H9 (cell line): ENCODE measurements at regions not wholly inside any gene's neighbourhood (a gene's known extent, or its start where the extent isn't known, plus 50 kb on each side); places are given as distances from the start of the nearest gene placed in this dataset.
"Not testable (repeated sequence)": the region's sequence is repeated elsewhere in the genome, so short reads cannot be mapped to it uniquely, and the experiment has no call there.

ENCODE experiments used
- DNase-seq: peaks from one replicate; pipeline ENCODE4 v3.0.0-alpha.2; 2017
- H2AFZ ChIP-seq: one replicate; pipeline ENCODE4 v1.6.1; 2013; ENCODE audit warnings: mild to moderate bottlenecking, low read length, control low read depth, moderate library complexity
- H2AK5ac ChIP-seq: 2 replicates; pipeline ENCODE4 v1.6.1; 2013; ENCODE audit warnings: low read length, control low read depth, mixed read lengths; ENCODE audit not compliant: insufficient read length
- H2BK120ac ChIP-seq: one replicate; pipeline ENCODE4 v1.6.1; 2013; ENCODE audit warnings: low read depth, mild to moderate bottlenecking, low read length, control low read depth, inconsistent platforms; ENCODE audit not compliant: poor library complexity, severe bottlenecking
- H2BK12ac ChIP-seq: 2 replicates; pipeline ENCODE4 v1.6.1; 2013; ENCODE audit warnings: low read length, control low read depth, mixed read lengths, low read depth; ENCODE audit not compliant: insufficient read length
- H2BK15ac ChIP-seq: 2 replicates; pipeline ENCODE4 v1.6.1; 2013; ENCODE audit warnings: low read depth, low read length, control low read depth
- H2BK20ac ChIP-seq: one replicate; pipeline ENCODE4 v1.6.1; 2013; ENCODE audit warnings: low read depth, mild to moderate bottlenecking, low read length, control low read depth, inconsistent platforms; ENCODE audit not compliant: poor library complexity, severe bottlenecking
- H2BK5ac ChIP-seq: 2 replicates; pipeline ENCODE4 v1.6.1; 2013; ENCODE audit warnings: low read length, control low read depth, mixed read lengths; ENCODE audit not compliant: insufficient read length
- H3K14ac ChIP-seq: 2 replicates; pipeline ENCODE4 v1.6.1; 2013; ENCODE audit warnings: low read length, control low read depth; ENCODE audit not compliant: insufficient read depth
- H3K18ac ChIP-seq: 2 replicates; pipeline ENCODE4 v1.6.1; 2013; ENCODE audit warnings: low read depth, mild to moderate bottlenecking, mixed read lengths, low read length, control low read depth; ENCODE audit not compliant: insufficient read length
- H3K23ac ChIP-seq: 2 replicates; pipeline ENCODE4 v1.6.1; 2013; ENCODE audit warnings: low read length, control low read depth, mixed read lengths, low read depth; ENCODE audit not compliant: insufficient read length
- H3K23me2 ChIP-seq: 2 replicates; pipeline ENCODE4 v1.6.1; 2013; ENCODE audit warnings: low read depth, mild to moderate bottlenecking, mixed read lengths, low read length, control low read depth; ENCODE audit not compliant: insufficient read length, poor library complexity, severe bottlenecking
- H3K27ac ChIP-seq: 2 replicates; pipeline ENCODE4 v1.5.1; 2013; ENCODE audit warnings: low read length, control low read depth, mixed read lengths, low read depth; ENCODE audit not compliant: insufficient read length
- H3K27me3 ChIP-seq: 2 replicates; pipeline ENCODE4 v1.6.1; 2013; ENCODE audit warnings: low read length, control low read depth, inconsistent platforms; ENCODE audit not compliant: insufficient read depth
- H3K4ac ChIP-seq: 2 replicates; pipeline ENCODE4 v1.6.1; 2013; ENCODE audit warnings: low read depth, mild to moderate bottlenecking, control low read depth, inconsistent platforms, low read length, moderate library complexity
- H3K4me1 ChIP-seq: 2 replicates; pipeline ENCODE4 v1.6.1; 2013; ENCODE audit warnings: low read length, control low read depth, inconsistent platforms; ENCODE audit not compliant: insufficient read depth
- H3K4me2 ChIP-seq: 2 replicates; pipeline ENCODE4 v1.6.1; 2013; ENCODE audit warnings: low read length, control low read depth, mixed read lengths; ENCODE audit not compliant: insufficient read length, insufficient read depth
- H3K56ac ChIP-seq: 2 replicates; pipeline ENCODE4 v1.6.1; 2013; ENCODE audit warnings: low read depth, mild to moderate bottlenecking, mixed read lengths, low read length, control low read depth; ENCODE audit not compliant: insufficient read length
- H3K79me1 ChIP-seq: 2 replicates; pipeline ENCODE4 v1.6.1; 2013; ENCODE audit warnings: low read depth, mild to moderate bottlenecking, moderate library complexity, low read length, control low read depth, inconsistent platforms; ENCODE audit not compliant: insufficient read depth, poor library complexity, severe bottlenecking
- H3K79me2 ChIP-seq: 2 replicates; pipeline ENCODE4 v1.6.1; 2013; ENCODE audit warnings: low read length, control low read depth, inconsistent platforms; ENCODE audit not compliant: insufficient read depth
- H3K9ac ChIP-seq: 2 replicates; pipeline ENCODE4 v1.6.1; 2013; ENCODE audit warnings: low read length, control low read depth, mixed read lengths; ENCODE audit not compliant: insufficient read length; ENCODE audit errors: extremely low read depth
- H3K9me3 ChIP-seq: one replicate; pipeline ENCODE4 v1.6.1; 2013; ENCODE audit warnings: low read depth, low read length, inconsistent platforms; ENCODE audit not compliant: control insufficient read depth
- H3T11ph ChIP-seq: one replicate; pipeline ENCODE4 v1.6.1; 2013; ENCODE audit warnings: mild to moderate bottlenecking, low read length, control low read depth, inconsistent platforms
- H4K20me1 ChIP-seq: one replicate; pipeline ENCODE4 v1.6.1; 2013; ENCODE audit not compliant: control insufficient read depth, insufficient read length, insufficient read depth
- H4K5ac ChIP-seq: 2 replicates; pipeline ENCODE4 v1.6.1; 2013; ENCODE audit warnings: low read depth, mild to moderate bottlenecking, mixed read lengths, low read length, control low read depth; ENCODE audit not compliant: insufficient read length
- H4K8ac ChIP-seq: replicated peaks from 2 replicates; pipeline ENCODE4 v1.6.1; 2013; ENCODE audit warnings: low read length, control low read depth, mixed read lengths, low read depth; ENCODE audit not compliant: insufficient read length
- H4K91ac ChIP-seq: 2 replicates; pipeline ENCODE4 v1.6.1; 2013; ENCODE audit warnings: low read depth, mild to moderate bottlenecking, moderate library complexity, mixed read lengths, low read length, control low read depth; ENCODE audit not compliant: insufficient read length
- H3K27ac Mint-ChIP-seq, 3 experiments: 2 replicates in 2 of 3; 3 replicates in 1 of 3; pipeline ENCODE4 v1.8.0; 2020 to 2021; ENCODE audit warnings: mixed read lengths in 3 of 3, mild to moderate bottlenecking in 1 of 3, moderate library complexity in 1 of 3
- H3K27me3 Mint-ChIP-seq: 2 replicates; pipeline ENCODE4 v1.8.0; 2021; ENCODE audit warnings: low read depth, mild to moderate bottlenecking, moderate library complexity, mixed read lengths
- H3K36me3 Mint-ChIP-seq, 3 experiments: 2 replicates in 2 of 3; 3 replicates in 1 of 3; pipeline ENCODE4 v1.8.0; 2020 to 2021; ENCODE audit warnings: low read depth in 3 of 3, mixed read lengths in 3 of 3; ENCODE audit not compliant: insufficient read depth in 1 of 3
- H3K4me1 Mint-ChIP-seq, 2 experiments: 2 replicates each; pipeline ENCODE4 v1.8.0; 2020; ENCODE audit warnings: mixed read lengths in 2 of 2
- H3K4me3 Mint-ChIP-seq, 2 experiments: 2 replicates in 1 of 2; 3 replicates in 1 of 2; pipeline ENCODE4 v1.8.0; 2020 to 2021; ENCODE audit warnings: mild to moderate bottlenecking in 2 of 2, mixed read lengths in 2 of 2, moderate library complexity in 1 of 2
- H3K9me3 Mint-ChIP-seq, 2 experiments: 2 replicates in 1 of 2; 3 replicates in 1 of 2; pipeline ENCODE4 v1.8.0; 2020; ENCODE audit warnings: mild to moderate bottlenecking in 2 of 2, mixed read lengths in 2 of 2, moderate library complexity in 1 of 2
- CTCF ChIP-seq: fragments of 200-600 bp; sonication (generic); conservative IDR thresholded peaks from 3 replicates; pipeline ENCODE4 v1.8.0; 2021; ENCODE audit warnings: antibody characterized with exemption, mild to moderate bottlenecking
- WGBS: extraction: QIAGEN DNeasy Blood & Tissue Kit; methylation state at CpG from one replicate; pipeline ENCODE4 v1.1.7; 2013; ENCODE audit warnings: missing lambda C conversion rate, low lambda C conversion rate, mixed read lengths; ENCODE audit not compliant: insufficient read length; ENCODE audit errors: extremely low coverage; 5-methylcytosine and 5-hydroxymethylcytosine counted together

- no peak overlapping the region for H3K4ac ChIP-seq
- no peak overlapping the region for H2AK5ac ChIP-seq
- TF ChIP-seq CTCF = no peak
- no peak overlapping the region for H2AFZ ChIP-seq
- H4K8ac ChIP-seq = no peak overlapping the region
- no peaks in the 10 kb centered on the region for H3K9me3 ChIP-seq
- H3K79me1 ChIP-seq = no peaks in the 10 kb centered on the region
- H2BK15ac ChIP-seq = no peak overlapping the region
- no peak overlapping the region for H2BK120ac ChIP-seq
- no peak overlapping the region for H4K91ac ChIP-seq
- Mint-ChIP-seq H3K9me3 (peaks cover 6 to 12% of the 10 kb centered on the region in 2 experiments; a peak in 3 of 5 replicates), H3K36me3 (peaks cover 0 to 6% (median 4%) of the 10 kb centered on the region in 3 experiments; a peak in 3 of 7 replicates), H3K27me3 (no peaks in the 10 kb centered on the region; the same call in 1 of the 2 replicates), H3K27ac (no peak overlapping the region), H3K4me1 (no peaks in the 10 kb centered on the region), H3K4me3 (no peak overlapping the region)
- no peak overlapping the region for H3K23ac ChIP-seq
- no peak overlapping the region for H3K18ac ChIP-seq
- H3K23me2 ChIP-seq = no peaks in the 10 kb centered on the region
- H3K4me2 ChIP-seq = no peak overlapping the region
- H3K14ac ChIP-seq = no peak overlapping the region
- H2BK20ac ChIP-seq = no peak overlapping the region
- no peak overlapping the region for H2BK12ac ChIP-seq
- no peak overlapping the region for H3T11ph ChIP-seq
- no peak overlapping the region for H3K56ac ChIP-seq
- H3K27me3 ChIP-seq = no peaks in the 10 kb centered on the region
- no peak overlapping the region for H3K27ac ChIP-seq
- WGBS = no CpG with 5 or more reads among the region's 2 CpGs
- no peak overlapping the region for H3K9ac ChIP-seq
- no peaks in the 10 kb centered on the region for H3K79me2 ChIP-seq
- DNase-seq = no peak
- no peaks in the 10 kb centered on the region for H3K4me1 ChIP-seq
- no peak overlapping the region for H2BK5ac ChIP-seq
- no peaks in the 10 kb centered on the region for H4K20me1 ChIP-seq
- H4K5ac ChIP-seq = no peak overlapping the region
Observed at GRCh38 chr6:51049983-51050877, 231.6 kb downstream of the TFAP2B start.

GRCh38 chr6:51052716-51053115, 234.0 kb downstream of the TFAP2B start:
- H4K91ac ChIP-seq, H3K18ac ChIP-seq, H3K9me3 ChIP-seq, H2BK5ac ChIP-seq, H3K27me3 ChIP-seq, H2BK120ac ChIP-seq, H3K4me2 ChIP-seq, H3K23ac ChIP-seq, H3K4me3 Mint-ChIP-seq, H3K23me2 ChIP-seq, H3K79me1 ChIP-seq, H2BK12ac ChIP-seq, H3T11ph ChIP-seq, H3K14ac ChIP-seq, H4K20me1 ChIP-seq, H2AFZ ChIP-seq, H3K36me3 Mint-ChIP-seq, H4K5ac ChIP-seq, H3K27ac ChIP-seq, H3K27me3 Mint-ChIP-seq, DNase-seq, H2AK5ac ChIP-seq, H3K4me1 Mint-ChIP-seq, H2BK20ac ChIP-seq, H3K4ac ChIP-seq, H3K56ac ChIP-seq, H3K9ac ChIP-seq, H3K4me1 ChIP-seq, H3K79me2 ChIP-seq, H3K27ac Mint-ChIP-seq, H4K8ac ChIP-seq, H2BK15ac ChIP-seq: not testable (repeated sequence)
- peaks cover 6 to 12% of the 10 kb centered on the region in 2 experiments; a peak in 3 of 5 replicates for H3K9me3 Mint-ChIP-seq
- WGBS = no CpG with 5 or more reads among the region's 2 CpGs
